Thymus (tissue), 11 donors: ENCODE measurements at regions not wholly inside any gene's neighbourhood (a gene's known extent, or its start where the extent isn't known, plus 50 kb on each side); places are given as distances from the start of the nearest gene placed in this dataset.
"Not testable (repeated sequence)": the region's sequence is repeated elsewhere in the genome, so short reads cannot be mapped to it uniquely, and the experiment has no call there.

ENCODE experiments used
- DNase-seq, 9 donors: peaks; one replicate each; pipeline ENCODE4 v3.0.0-alpha.2; 2013; ENCODE audit warnings: low spot score in 9 of 9, low read depth in 6 of 9, missing footprints in 1 of 9
- H3K27ac ChIP-seq, 2 donors: one replicate each; pipeline ENCODE4 v1.5.1; 2013; ENCODE audit warnings: control low read depth in 1 of 2, low read depth in 1 of 2, low read length in 1 of 2, mild to moderate bottlenecking in 1 of 2, moderate library complexity in 1 of 2
- H3K27me3 ChIP-seq, 2 donors: one replicate each; pipeline ENCODE4 v1.5.1; 2013; ENCODE audit warnings: low read length in 1 of 2; ENCODE audit not compliant: control insufficient read depth in 2 of 2, insufficient read depth in 1 of 2
- H3K36me3 ChIP-seq, 2 donors: one replicate each; pipeline ENCODE4 v1.5.1; 2013; ENCODE audit warnings: low read length in 1 of 2, mild to moderate bottlenecking in 1 of 2, moderate library complexity in 1 of 2; ENCODE audit not compliant: control insufficient read depth in 2 of 2, insufficient read depth in 2 of 2
- H3K4me1 ChIP-seq, 2 donors: one replicate each; pipeline ENCODE4 v1.5.1; 2013; ENCODE audit warnings: low read length in 2 of 2; ENCODE audit not compliant: control insufficient read depth in 2 of 2, insufficient read depth in 2 of 2
- H3K4me3 ChIP-seq, 2 donors: one replicate each; pipeline ENCODE4 v1.5.1; 2013; ENCODE audit warnings: low read length in 2 of 2, control low read depth in 1 of 2, mild to moderate bottlenecking in 1 of 2
- H3K9me3 ChIP-seq, 2 donors: one replicate each; pipeline ENCODE4 v1.5.1; 2013; ENCODE audit warnings: low read length in 1 of 2, mild to moderate bottlenecking in 1 of 2; ENCODE audit not compliant: control insufficient read depth in 2 of 2, insufficient read depth in 1 of 2
- WGBS: extraction: QIAGEN DNeasy Blood & Tissue Kit; methylation state at CpG from one replicate; pipeline ENCODE4 v1.1.7; 2013; 5-methylcytosine and 5-hydroxymethylcytosine counted together
- donor health status: healthy.

DNA sequence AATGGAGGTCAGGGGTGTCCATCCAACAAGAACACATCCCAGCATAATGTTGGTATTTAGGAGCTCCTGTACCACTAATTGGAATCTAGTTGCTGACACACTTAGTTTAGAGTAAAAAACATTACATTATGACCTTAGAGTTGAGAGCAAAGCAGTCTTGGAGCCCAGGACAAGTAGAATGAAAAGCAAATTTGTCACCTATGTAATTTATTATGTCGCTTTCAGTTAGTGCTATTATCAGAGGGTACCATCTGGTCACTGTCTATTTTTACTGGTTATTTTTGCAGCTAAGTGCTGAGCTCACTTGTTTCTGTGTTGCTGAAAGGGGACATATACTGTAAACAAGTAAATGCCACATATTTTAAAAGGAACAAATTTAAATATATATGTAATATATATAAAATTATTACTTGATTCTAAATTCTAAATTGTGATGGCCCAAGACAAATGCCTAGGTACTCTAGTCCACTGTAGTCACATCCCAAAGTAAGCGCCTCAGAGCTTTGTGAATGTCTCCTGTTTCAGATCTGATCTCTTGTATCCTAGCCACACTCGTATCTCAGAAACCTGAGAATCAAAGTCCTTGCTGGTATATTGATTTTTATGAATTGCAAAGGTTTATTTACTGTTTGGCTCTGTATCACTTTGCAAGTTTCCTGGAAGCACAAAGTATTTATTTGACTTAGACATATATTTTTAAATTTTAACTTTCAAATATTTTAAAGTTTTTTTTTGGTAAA is 148.6 kb upstream of the MAN1A1 start:
- Histone ChIP-seq H3K27ac (no peak overlapping the region), H3K36me3 (no peaks in the 10 kb centered on the region), H3K4me1 (no peaks in the 10 kb centered on the region), H3K27me3 (no peaks in the 10 kb centered on the region), H3K4me3 (no peak overlapping the region), H3K9me3 (no peaks in the 10 kb centered on the region)
- no peak for DNase-seq
- 96% methylated on average over 3 of the region's 3 CpGs for WGBS

DNA sequence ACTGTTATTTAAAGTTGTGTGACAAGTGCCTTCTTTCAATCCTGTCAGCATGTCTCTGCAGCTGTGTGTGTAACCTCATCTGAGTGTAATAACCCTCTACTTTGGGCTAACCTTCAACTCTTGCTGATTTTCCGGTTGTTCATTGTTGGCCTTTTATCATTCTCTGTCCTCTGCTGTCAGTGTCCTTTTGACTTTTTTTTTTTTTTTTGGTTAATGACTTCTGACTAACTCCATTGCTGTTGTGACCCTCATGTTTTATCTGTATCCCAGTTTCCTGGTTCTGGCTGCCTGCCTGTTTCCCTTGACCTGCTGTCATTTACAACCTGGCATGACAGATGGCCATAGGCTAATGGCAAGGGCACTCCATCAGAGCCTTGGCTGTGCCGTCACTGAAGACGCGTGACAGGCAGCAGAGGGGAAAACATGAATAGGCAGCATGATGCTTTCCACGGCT is 145.7 kb upstream of the MAN1A1 start:
- no peaks in the 10 kb centered on the region for H3K36me3 ChIP-seq
- H3K9me3 ChIP-seq, result no peaks in the 10 kb centered on the region
- H3K27me3 ChIP-seq, result no peaks in the 10 kb centered on the region
- no peaks in the 10 kb centered on the region for H3K4me1 ChIP-seq
- DNase-seq, result no peak
- no peak overlapping the region for H3K27ac ChIP-seq
- WGBS, result 94% methylated on average over 5 of the region's 5 CpGs
- no peak overlapping the region for H3K4me3 ChIP-seq

DNA sequence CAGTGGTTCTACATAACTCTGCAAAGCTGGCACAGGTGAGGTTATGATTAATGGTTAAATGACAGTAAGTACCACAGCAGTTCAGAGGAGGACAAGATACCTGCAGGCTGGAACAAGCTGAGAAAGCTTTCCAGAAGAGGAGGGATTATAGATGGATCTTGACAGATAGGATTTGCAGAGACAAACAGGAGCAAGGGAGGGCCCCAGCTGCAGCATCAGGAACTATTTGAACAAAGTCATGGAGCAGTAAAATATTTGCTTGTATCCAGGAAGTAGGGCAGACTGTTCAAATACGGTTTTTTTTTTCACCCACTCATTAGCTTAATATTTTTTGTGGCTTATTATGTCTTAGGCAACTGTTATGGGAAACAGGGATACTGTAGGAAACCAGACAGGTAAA is 144.4 kb upstream of the MAN1A1 start:
- DNase-seq, result peak in 1 of 9 donors; percentile 15
- Histone ChIP-seq H3K4me3 (no peak overlapping the region), H3K27ac (peak overlapping the region in 1 of 2 donors; percentile 49), H3K27me3 (no peaks in the 10 kb centered on the region), H3K4me1 (no peaks in the 10 kb centered on the region), H3K9me3 (no peaks in the 10 kb centered on the region), H3K36me3 (no peaks in the 10 kb centered on the region)
- WGBS, result 21% methylated on average over 1 of the region's 1 CpG

DNA sequence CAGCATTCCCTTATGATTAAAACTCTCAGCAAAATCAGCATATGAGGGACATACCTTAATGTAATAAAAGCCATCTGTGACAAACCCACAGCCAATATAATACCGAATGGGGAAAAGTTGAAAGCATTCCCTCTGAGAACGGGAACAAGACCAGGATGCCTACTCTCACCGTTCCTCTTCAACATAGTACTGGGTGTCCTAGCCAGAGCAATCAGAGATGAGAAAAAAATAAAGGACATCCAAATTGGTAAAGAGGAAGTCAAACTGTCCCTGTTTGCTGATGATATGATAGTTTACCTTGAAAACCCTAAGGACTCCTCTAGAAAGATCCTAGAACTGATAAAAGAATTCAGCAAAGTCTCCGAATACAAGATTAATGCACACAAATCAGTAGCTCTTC is 141.6 kb upstream of the MAN1A1 start:
- not testable (repeated sequence) for H3K4me1 ChIP-seq, H3K27ac ChIP-seq, H3K27me3 ChIP-seq, H3K9me3 ChIP-seq, H3K4me3 ChIP-seq, H3K36me3 ChIP-seq, DNase-seq
- 93% methylated on average over 4 of the region's 4 CpGs for WGBS

DNA sequence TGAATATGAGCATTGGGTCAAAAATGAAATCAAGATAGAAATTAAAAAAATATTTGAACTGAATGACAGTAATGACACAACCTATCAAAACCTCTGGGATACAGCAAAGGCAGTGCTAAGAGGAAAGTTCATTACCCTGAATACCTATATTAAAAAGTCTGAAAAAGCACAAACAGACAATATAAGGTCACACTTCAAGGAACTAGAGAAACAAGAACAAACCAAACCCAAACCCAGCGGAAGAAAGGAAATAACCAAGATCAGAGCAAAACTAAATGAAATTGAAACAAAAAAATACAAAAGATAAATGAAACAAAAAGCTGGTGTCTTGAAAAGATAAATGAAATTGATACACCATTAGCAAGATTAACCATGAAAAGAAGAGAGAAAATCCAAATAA is 140.5 kb upstream of the MAN1A1 start:
- H3K27me3 ChIP-seq, DNase-seq, H3K27ac ChIP-seq, H3K4me1 ChIP-seq, H3K4me3 ChIP-seq, H3K9me3 ChIP-seq, H3K36me3 ChIP-seq: not testable (repeated sequence)
- 48% methylated on average over 1 of the region's 1 CpG for WGBS

DNA sequence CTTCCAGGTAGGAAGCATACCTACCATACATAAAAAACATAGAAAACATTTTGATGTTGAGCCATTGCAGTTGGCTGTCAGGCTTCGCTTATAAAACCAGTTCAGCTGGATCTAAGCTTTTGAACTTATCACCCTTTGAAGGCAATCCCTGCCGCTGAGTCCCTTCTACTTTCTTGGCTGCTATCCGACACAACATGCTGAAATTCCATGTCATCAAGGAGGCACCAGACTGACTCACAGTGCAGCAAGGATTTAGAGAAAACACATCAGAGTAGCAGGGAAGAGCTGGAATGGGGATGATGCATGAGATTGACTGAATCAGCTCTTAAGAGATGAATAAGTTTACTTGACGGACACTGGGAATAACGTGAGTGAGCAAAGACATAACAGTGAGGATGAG is 135.0 kb upstream of the MAN1A1 start:
- Histone ChIP-seq H3K36me3 (no peaks in the 10 kb centered on the region), H3K4me1 (no peaks in the 10 kb centered on the region), H3K27me3 (no peaks in the 10 kb centered on the region), H3K9me3 (no peaks in the 10 kb centered on the region), H3K4me3 (no peak overlapping the region), H3K27ac (no peak overlapping the region)
- 94% methylated on average over 5 of the region's 5 CpGs for WGBS
- DNase-seq, result no peak

DNA sequence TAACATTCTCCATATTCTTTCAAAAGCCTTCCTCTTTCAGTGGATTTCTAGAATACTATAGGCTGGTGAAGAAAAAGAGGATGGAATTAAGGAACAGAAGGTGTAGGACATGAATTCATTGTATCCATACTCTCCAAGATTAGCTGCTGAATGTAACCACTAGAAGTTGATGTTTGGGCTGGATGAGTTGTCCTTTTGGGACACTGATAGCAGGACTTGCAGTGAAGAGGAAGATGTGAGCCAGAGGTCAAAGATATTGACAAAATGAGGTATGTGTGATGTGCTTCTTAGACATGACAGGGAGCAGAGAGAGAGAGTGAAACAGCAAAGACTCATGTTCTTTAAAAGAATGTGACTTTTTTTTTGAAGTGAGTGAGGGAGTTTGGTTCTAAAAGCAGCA is 134.3 kb upstream of the MAN1A1 start:
- H3K27me3 ChIP-seq, result no peaks in the 10 kb centered on the region

DNA sequence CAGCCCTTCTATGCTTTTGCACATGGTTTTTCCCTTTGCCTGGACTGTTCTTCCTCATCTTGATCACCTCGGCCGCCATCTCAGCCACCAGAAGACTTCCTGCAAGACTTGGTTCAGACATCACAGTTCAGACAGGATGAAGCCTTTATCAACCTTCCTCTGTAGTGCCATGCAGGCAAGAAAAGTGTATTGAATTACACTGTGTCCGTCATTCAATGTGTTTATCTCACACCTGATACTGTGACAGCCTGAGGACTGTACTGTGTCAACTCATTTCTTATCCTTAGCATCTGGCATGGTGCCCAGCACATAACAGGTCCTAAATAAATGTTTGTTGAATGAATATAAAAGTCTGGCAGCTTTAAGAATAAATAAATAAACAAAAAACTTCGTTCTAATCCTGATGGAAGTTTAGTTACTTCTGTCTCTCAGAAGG is 133.3 kb upstream of the MAN1A1 start:
- H3K27me3 ChIP-seq, result no peaks in the 10 kb centered on the region
- no peak overlapping the region for H3K27ac ChIP-seq
- 94% methylated on average over 4 of the region's 4 CpGs for WGBS
- no peak overlapping the region for H3K4me3 ChIP-seq
- no peaks in the 10 kb centered on the region for H3K36me3 ChIP-seq
- H3K9me3 ChIP-seq, result no peaks in the 10 kb centered on the region
- no peak for DNase-seq
- no peaks in the 10 kb centered on the region for H3K4me1 ChIP-seq

More for the DNA sequence above, 134.3 kb upstream of the MAN1A1 start:
- no peaks in the 10 kb centered on the region for H3K36me3 ChIP-seq
- DNase-seq, result no peak
- no peaks in the 10 kb centered on the region for H3K9me3 ChIP-seq
- no peaks in the 10 kb centered on the region for H3K4me1 ChIP-seq
- H3K27ac ChIP-seq, result no peak overlapping the region
- no peak overlapping the region for H3K4me3 ChIP-seq

DNA sequence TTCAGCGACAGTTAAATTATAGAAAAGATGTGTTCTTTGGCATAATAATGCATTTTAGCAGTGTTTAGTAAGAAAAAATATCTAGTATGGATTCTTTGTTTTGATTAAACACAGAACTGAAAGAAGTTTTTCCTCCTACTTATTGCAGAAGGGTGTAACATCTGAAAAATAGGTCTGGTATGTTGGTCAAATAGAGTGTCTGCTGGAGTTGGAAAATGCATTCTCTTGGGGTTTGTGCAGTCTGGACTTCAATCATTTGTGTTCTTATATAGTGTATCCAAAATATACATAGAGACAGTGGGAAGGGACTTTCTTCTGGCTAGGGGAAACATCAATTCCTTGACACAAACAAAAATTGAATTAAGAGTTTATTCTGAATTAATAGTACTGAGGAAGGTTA is 132.4 kb upstream of the MAN1A1 start:
- H3K4me1 ChIP-seq, result no peaks in the 10 kb centered on the region
- no peaks in the 10 kb centered on the region for H3K27me3 ChIP-seq
- no peak overlapping the region for H3K4me3 ChIP-seq
- DNase-seq, result no peak
- no peaks in the 10 kb centered on the region for H3K36me3 ChIP-seq
- no peak overlapping the region for H3K27ac ChIP-seq
- 96% methylated on average over 1 of the region's 1 CpG for WGBS
- no peaks in the 10 kb centered on the region for H3K9me3 ChIP-seq
